Chondrocyte (in vitro differentiated cells): ENCODE measurements at regions not wholly inside any gene's neighbourhood (a gene's known extent, or its start where the extent isn't known, plus 50 kb on each side); places are given as distances from the start of the nearest gene placed in this dataset.
A peak's percentile ranks its signal among the peaks of the same experiment; 100 is the strongest.

ENCODE experiments used
- DNase-seq: peaks from one replicate; pipeline ENCODE4 v3.0.0; 2021; ENCODE audit warnings: mixed read lengths, low spot score
- H3K27ac Mint-ChIP-seq: one replicate; pipeline ENCODE4 v1.8.0; 2021; ENCODE audit warnings: mild to moderate bottlenecking, moderate library complexity, mixed read lengths; ENCODE audit not compliant: unreplicated experiment
- H3K27me3 Mint-ChIP-seq: 2 replicates; pipeline ENCODE4 v1.8.0; 2021; ENCODE audit warnings: low read depth, mixed read lengths
- H3K36me3 Mint-ChIP-seq: 2 replicates; pipeline ENCODE4 v1.8.0; 2021; ENCODE audit warnings: low read depth, mixed read lengths
- H3K4me1 Mint-ChIP-seq: 2 replicates; pipeline ENCODE4 v1.8.0; 2021; ENCODE audit warnings: low read depth, mild to moderate bottlenecking, mixed read lengths
- H3K4me3 Mint-ChIP-seq: one replicate; pipeline ENCODE4 v1.8.0; 2021; ENCODE audit warnings: mild to moderate bottlenecking, moderate library complexity, mixed read lengths; ENCODE audit not compliant: unreplicated experiment
- H3K9me3 Mint-ChIP-seq: 2 replicates; pipeline ENCODE4 v1.8.0; 2021; ENCODE audit warnings: low read depth, mixed read lengths
- TF ChIP-seq, protein P1 (sequence below): fragments of 200-600 bp; sonication (generic); IDR thresholded peaks from 2 replicates; pipeline ENCODE4 v1.5.0; 2021; ENCODE audit warnings: antibody characterized with exemption, mild to moderate bottlenecking, moderate library complexity

DNA sequence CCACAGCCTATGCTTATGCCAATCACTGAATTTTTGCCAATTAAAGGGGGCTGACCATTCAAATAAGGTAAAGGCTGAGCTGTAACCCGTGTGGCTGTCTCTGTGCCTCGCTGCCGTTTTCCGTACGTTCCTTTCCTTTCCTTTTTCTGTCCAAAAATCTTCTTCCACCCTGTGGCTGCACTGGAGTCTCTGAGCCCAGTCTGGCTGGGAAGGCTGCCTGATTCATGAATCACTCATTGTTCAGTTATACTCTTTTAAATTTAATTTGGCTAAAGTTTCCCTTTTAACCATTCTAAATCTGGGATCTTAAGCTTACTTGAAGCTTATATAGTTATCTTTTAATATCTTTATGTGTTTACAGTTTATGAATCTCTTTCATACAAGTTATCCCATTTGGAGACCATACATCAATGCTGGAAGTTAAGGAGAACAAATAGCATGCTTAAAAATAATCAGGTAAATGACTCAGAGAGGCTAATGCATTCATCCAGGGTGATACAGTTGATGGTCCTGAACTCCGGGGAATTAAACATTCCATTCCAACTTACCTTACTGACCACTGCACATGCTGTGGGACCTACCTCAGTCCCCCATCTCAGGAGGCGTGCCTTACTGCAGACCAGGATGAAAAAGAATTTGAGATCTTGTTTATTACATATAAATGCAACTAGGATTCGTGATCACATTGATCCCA lies 385.3 kb upstream of the ADARB2 start:
- H3K4me3 Mint-ChIP-seq: no peak overlapping the region
- TF ChIP-seq, protein P1, sequence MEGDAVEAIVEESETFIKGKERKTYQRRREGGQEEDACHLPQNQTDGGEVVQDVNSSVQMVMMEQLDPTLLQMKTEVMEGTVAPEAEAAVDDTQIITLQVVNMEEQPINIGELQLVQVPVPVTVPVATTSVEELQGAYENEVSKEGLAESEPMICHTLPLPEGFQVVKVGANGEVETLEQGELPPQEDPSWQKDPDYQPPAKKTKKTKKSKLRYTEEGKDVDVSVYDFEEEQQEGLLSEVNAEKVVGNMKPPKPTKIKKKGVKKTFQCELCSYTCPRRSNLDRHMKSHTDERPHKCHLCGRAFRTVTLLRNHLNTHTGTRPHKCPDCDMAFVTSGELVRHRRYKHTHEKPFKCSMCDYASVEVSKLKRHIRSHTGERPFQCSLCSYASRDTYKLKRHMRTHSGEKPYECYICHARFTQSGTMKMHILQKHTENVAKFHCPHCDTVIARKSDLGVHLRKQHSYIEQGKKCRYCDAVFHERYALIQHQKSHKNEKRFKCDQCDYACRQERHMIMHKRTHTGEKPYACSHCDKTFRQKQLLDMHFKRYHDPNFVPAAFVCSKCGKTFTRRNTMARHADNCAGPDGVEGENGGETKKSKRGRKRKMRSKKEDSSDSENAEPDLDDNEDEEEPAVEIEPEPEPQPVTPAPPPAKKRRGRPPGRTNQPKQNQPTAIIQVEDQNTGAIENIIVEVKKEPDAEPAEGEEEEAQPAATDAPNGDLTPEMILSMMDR: no peak
- H3K27me3 Mint-ChIP-seq: no peaks in the 10 kb centered on the region
- no peaks in the 10 kb centered on the region for H3K36me3 Mint-ChIP-seq
- DNase-seq: no peak
- H3K9me3 Mint-ChIP-seq: peaks cover under 1% of the 10 kb centered on the region
- peaks cover 41% of the 10 kb centered on the region for H3K4me1 Mint-ChIP-seq
- H3K27ac Mint-ChIP-seq: no peak overlapping the region

DNA sequence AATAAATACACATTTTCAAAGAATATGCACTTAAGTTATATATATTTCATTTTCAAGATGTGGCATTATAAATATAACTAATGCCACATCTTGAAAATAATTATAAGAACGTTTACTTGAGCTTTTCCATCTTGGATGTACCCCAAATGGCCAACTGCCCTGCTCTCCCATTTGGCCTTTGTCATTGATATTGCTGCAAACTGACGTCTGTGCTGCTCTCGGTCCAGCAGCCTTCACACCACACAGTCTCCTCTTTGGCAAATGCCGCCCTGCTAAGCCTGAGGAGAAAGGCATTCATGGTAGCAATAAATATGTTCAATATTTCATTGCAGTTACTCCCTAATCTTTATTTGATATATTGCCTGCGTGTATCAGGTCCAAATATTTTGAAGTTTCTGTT lies 384.6 kb upstream of the ADARB2 start:
- Mint-ChIP-seq H3K27me3 (no peaks in the 10 kb centered on the region), H3K4me3 (no peak overlapping the region), H3K4me1 (peaks cover 41% of the 10 kb centered on the region), H3K9me3 (peaks cover 7% of the 10 kb centered on the region), H3K27ac (no peak overlapping the region), H3K36me3 (no peaks in the 10 kb centered on the region)
- TF ChIP-seq, protein P1: no peak
- no peak for DNase-seq

DNA sequence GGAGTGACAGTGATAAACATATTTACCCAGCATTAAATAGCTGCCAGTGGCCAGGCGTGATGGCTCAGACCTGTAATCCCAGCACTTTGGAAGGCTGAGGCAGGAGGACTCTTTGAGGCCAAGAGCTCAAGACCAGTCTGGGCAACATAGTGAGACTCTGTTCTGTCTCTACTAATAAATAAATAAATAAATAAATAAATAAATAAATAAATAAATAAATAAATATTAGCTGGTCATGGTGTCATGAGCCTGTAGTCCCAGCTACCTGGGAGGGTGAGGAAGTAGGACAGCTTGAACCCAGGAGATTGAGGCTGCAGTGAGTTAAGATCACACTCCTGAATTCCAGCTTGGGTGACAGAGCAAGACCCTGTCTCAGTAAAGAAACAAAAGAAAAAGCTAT lies 384.0 kb upstream of the ADARB2 start:
- Mint-ChIP-seq H3K27ac (no peak overlapping the region), H3K4me1 (peaks cover 41% of the 10 kb centered on the region), H3K27me3 (no peaks in the 10 kb centered on the region), H3K9me3 (peaks cover 8% of the 10 kb centered on the region), H3K36me3 (no peaks in the 10 kb centered on the region), H3K4me3 (no peak overlapping the region)
- DNase-seq: no peak
- TF ChIP-seq, protein P1: no peak

DNA sequence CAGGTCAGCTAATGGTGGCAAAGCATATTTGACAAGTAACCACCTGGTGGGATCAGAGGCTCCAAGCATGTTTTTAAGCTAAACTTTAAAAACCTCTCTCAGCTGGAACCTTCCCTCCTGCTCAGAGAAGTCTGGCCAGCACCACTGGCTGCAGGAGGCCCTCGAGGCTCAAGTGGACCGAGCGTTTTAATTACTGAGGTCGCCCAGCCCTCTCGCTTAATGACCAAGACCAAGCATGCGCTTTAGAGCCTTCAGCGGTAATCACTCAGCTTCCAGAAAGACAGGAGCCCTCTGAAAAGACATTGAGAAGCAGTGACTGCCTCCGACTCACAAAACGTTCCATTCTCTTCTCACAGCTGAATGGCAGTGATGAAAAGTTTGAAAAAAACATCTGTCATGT lies 383.4 kb upstream of the ADARB2 start:
- H3K36me3 Mint-ChIP-seq: no peaks in the 10 kb centered on the region
- H3K9me3 Mint-ChIP-seq: peaks cover 8% of the 10 kb centered on the region
- no peaks in the 10 kb centered on the region for H3K27me3 Mint-ChIP-seq
- no peak overlapping the region for H3K27ac Mint-ChIP-seq
- DNase-seq: no peak
- peaks cover 41% of the 10 kb centered on the region for H3K4me1 Mint-ChIP-seq
- TF ChIP-seq, protein P1: no peak
- H3K4me3 Mint-ChIP-seq: no peak overlapping the region

DNA sequence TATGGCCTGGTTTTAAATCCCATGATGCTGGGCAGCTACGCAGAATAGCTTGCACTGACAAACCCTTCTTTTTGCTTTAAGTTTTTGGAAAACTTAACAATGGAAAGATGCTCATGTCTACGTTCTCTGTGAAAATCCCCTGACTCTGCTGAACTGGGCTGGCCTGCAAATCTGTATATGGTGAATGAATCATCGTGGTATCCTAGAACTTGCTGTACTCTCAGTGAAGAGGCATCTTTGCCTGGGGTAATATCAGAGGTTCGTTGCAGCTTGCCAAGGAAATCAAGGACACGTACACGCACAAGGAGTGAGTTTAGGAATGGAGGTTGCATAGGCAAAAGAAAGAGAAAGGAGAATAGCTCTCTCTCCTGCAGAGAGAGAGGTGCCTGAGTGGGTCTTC lies 382.0 kb upstream of the ADARB2 start:
- H3K36me3 Mint-ChIP-seq: no peaks in the 10 kb centered on the region
- H3K27ac Mint-ChIP-seq: peak overlapping the region; percentile 56
- no peaks in the 10 kb centered on the region for H3K27me3 Mint-ChIP-seq
- H3K9me3 Mint-ChIP-seq: peaks cover 8% of the 10 kb centered on the region
- no peak overlapping the region for H3K4me3 Mint-ChIP-seq
- DNase-seq: no peak
- H3K4me1 Mint-ChIP-seq: peaks cover 41% of the 10 kb centered on the region
- TF ChIP-seq, protein P1: no peak
